GM10248 (cell line): ENCODE measurements at regions not wholly inside any gene's neighbourhood (a gene's known extent, or its start where the extent isn't known, plus 50 kb on each side); places are given as distances from the start of the nearest gene placed in this dataset.

Source experiments
- CTCF ChIA-PET: fragments of 300-600 bp; sonication (Branson Sonifier 250); formaldehyde crosslinking; extraction: SDS; loops from one replicate; lab custom pipeline; 2021; ENCODE audit warnings: antibody characterized with exemption; lab: Yijun Ruan, JAX
- POLR2A ChIA-PET: fragments of 350-650 bp; sonication (Branson Sonifier 250); formaldehyde crosslinking; extraction: SDS; loops from one replicate; lab custom pipeline; 2020; ENCODE audit warnings: antibody characterized with exemption; lab: Yijun Ruan, JAX
- DNase-seq: peaks from one replicate; pipeline ENCODE4 v3.0.0; 2012; ENCODE audit errors: extremely low spot score
- TF ChIP-seq, protein P1 (sequence below): IDR thresholded peaks from 2 replicates; pipeline ENCODE4 v1.5.1; 2012; ENCODE audit warnings: mild to moderate bottlenecking, low read depth; ENCODE audit errors: extremely low read depth, missing control alignments, control extremely low read depth

DNA sequence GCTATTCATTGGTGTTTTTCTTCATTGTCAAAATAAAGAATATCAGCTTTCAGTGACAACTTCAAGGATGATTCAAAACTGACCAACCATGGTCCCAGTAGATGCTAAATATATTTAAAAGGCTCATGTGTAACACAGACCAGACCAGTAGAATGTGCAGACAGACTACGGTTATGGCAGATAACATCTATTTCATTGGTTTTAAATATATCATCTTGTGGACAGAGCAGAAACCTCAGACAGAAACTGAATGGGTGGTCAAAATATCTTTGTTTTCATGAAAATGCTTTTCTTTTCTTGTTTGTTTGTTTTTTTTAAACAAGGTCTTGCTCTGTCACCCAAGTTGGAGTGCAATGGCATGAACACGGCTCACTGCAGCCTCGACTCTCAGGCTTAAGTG lies 107.4 kb upstream of the CREB1 start:
- ChIA-PET CTCF (no interaction called here), POLR2A (no interaction called here)
- TF ChIP-seq, protein P1, sequence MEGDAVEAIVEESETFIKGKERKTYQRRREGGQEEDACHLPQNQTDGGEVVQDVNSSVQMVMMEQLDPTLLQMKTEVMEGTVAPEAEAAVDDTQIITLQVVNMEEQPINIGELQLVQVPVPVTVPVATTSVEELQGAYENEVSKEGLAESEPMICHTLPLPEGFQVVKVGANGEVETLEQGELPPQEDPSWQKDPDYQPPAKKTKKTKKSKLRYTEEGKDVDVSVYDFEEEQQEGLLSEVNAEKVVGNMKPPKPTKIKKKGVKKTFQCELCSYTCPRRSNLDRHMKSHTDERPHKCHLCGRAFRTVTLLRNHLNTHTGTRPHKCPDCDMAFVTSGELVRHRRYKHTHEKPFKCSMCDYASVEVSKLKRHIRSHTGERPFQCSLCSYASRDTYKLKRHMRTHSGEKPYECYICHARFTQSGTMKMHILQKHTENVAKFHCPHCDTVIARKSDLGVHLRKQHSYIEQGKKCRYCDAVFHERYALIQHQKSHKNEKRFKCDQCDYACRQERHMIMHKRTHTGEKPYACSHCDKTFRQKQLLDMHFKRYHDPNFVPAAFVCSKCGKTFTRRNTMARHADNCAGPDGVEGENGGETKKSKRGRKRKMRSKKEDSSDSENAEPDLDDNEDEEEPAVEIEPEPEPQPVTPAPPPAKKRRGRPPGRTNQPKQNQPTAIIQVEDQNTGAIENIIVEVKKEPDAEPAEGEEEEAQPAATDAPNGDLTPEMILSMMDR, result no peak
- DNase-seq, result no peak

- TF ChIP-seq, protein P1, result no peak
- ChIA-PET POLR2A (no interaction called here), CTCF (interaction anchor here (0.9 to 1.2 kb wide), 4 partner anchors 9 to 17 kb away, joined by 3 to 4 read pairs (median 3); no protein-coding TSS in a partner anchor)
- DNase-seq, result peak; percentile 34
Measured at GRCh38 chr2:207423886-207424285, 105.9 kb upstream of the CREB1 start.

- ChIA-PET CTCF (no interaction called here), POLR2A (no interaction called here)
- DNase-seq, result no peak
- TF ChIP-seq, protein P1, result no peak
Measured at GRCh38 chr2:207427986-207428385, 101.8 kb upstream of the CREB1 start.

DNA sequence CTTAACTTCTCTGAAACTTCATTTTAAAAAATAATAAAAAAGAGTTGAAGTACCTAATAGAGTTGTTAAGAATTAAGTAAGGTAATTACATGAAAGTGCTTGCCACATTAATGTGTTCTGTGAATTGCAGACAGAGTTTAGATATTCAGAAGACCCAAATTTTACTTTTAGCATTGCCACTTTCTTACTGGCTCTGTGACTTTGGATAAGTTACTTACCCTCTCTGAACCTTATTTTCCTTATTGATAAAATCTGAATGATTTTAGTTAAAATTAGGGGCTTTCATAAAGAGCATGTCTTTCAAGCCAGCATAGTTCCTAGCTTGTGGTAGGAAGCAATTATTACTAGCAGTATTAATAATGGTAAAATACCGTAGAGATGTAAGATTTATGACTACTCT lies 101.2 kb upstream of the CREB1 start:
- TF ChIP-seq, protein P1, result no peak
- ChIA-PET CTCF (no interaction called here), POLR2A (no interaction called here)
- DNase-seq, result no peak

DNA sequence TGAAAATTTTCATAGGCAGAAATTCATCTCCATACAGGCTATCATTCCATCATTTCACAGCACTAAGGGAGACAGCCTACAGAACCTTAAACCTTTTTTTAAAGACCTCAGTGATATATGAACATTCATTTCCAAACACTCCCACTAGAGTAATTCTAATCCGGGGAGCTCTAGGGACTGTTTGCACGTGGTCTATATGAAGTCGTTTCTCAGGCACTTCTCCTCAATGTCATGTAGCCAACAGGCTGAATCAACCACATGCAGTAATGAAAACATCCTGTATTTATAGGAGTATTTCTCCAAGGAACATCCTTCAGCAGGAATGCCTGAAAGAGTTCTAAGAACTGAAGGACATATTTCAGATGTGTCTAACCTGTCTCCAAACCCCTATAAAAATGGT lies 97.3 kb upstream of the CREB1 start:
- POLR2A ChIA-PET, result no interaction called here
- no peak for DNase-seq
- TF ChIP-seq, protein P1, result no peak
- CTCF ChIA-PET, result interaction anchor here (0.8 to 1.1 kb wide), 3 partner anchors 15 to 34 kb away, joined by 3 to 4 read pairs (median 3); no protein-coding TSS in a partner anchor

- DNase-seq, result no peak
- TF ChIP-seq, protein P1, result no peak
- CTCF ChIA-PET, result interaction anchor here (1.0 to 2.5 kb wide), 5 partner anchors 9 to 634 kb away, joined by 4 to 11 read pairs (median 5); no protein-coding TSS in a partner anchor
- POLR2A ChIA-PET, result no interaction called here
Measured at GRCh38 chr2:207434306-207434705, 95.5 kb upstream of the CREB1 start.
